IMR-90 (cell line): ENCODE measurements at regions not wholly inside any gene's neighbourhood (a gene's known extent, or its start where the extent isn't known, plus 50 kb on each side); places are given as distances from the start of the nearest gene placed in this dataset.

Source experiments
- ATAC-seq: fragments of 200-7000 bp; cut with Tn5 transposase; 2 replicates; pipeline ENCODE4 v1.9.1; 2020; ENCODE audit warnings: low read depth, mild to moderate bottlenecking, moderate library complexity
- BruUV-seq: library from RNA; stranded (reverse); fragments of 400-500 nt; replicated peaks from 2 replicates; lab custom pipeline; 2021; lab: Mats Ljungman, UMichigan
- CTCF ChIA-PET: fragments of 300-600 bp; formaldehyde crosslinking; extraction: SDS; loops from one replicate; lab custom pipeline; 2021; ENCODE audit warnings: antibody characterized with exemption; lab: Yijun Ruan, JAX
- POLR2A ChIA-PET: fragments of 300-600 bp; sonication (Branson Sonifier 250); formaldehyde crosslinking; loops from one replicate; lab custom pipeline; 2022; ENCODE audit warnings: antibody characterized with exemption; ENCODE audit not compliant: unreplicated experiment; lab: Charles Lee
- DNase-seq: peaks from one replicate; pipeline ENCODE4 v3.0.0; 2013
- H2AFZ ChIP-seq: replicated peaks from 2 replicates; pipeline ENCODE3; 2013; ENCODE audit warnings: low read length, mild to moderate bottlenecking; ENCODE audit not compliant: poor library complexity
- H2AK5ac ChIP-seq: 2 replicates; pipeline ENCODE4 v1.6.1; 2013; ENCODE audit warnings: low read depth, low read length, inconsistent platforms
- H2AK9ac ChIP-seq: replicated peaks from 2 replicates; pipeline ENCODE3; 2013; ENCODE audit warnings: mild to moderate bottlenecking, low read depth, low read length, moderate library complexity; ENCODE audit not compliant: poor library complexity
- H2BK120ac ChIP-seq: 2 replicates; pipeline ENCODE4 v1.6.1; 2013; ENCODE audit warnings: low read depth, low read length, inconsistent platforms
- H2BK15ac ChIP-seq: 3 replicates; pipeline ENCODE4 v1.6.1; 2013; ENCODE audit warnings: low read depth, low read length, inconsistent platforms
- H2BK20ac ChIP-seq: 2 replicates; pipeline ENCODE4 v1.6.1; 2013; ENCODE audit warnings: low read depth, mild to moderate bottlenecking, inconsistent platforms, low read length, moderate library complexity
- H2BK5ac ChIP-seq: 2 replicates; pipeline ENCODE4 v1.6.1; 2013; ENCODE audit warnings: mild to moderate bottlenecking, low read depth, low read length, inconsistent platforms; ENCODE audit not compliant: poor library complexity, severe bottlenecking
- H3K14ac ChIP-seq: replicated peaks from 2 replicates; pipeline ENCODE4 v1.6.1; 2013; ENCODE audit warnings: low read depth, low read length, inconsistent platforms
- H3K18ac ChIP-seq: 2 replicates; pipeline ENCODE4 v1.6.1; 2013; ENCODE audit warnings: low read depth, low read length, control low read depth
- H3K23ac ChIP-seq: 2 replicates; pipeline ENCODE4 v1.6.1; 2013; ENCODE audit warnings: low read depth, low read length, inconsistent platforms
- H3K27ac ChIP-seq: 2 replicates; pipeline ENCODE4 v1.5.1; 2013; ENCODE audit warnings: mild to moderate bottlenecking, control low read depth, low read length; ENCODE audit not compliant: insufficient read depth
- H3K27me3 ChIP-seq: 2 replicates; pipeline ENCODE4 v1.6.1; 2013; ENCODE audit warnings: low read length; ENCODE audit not compliant: control insufficient read depth, insufficient read depth
- H3K36me3 ChIP-seq: 2 replicates; pipeline ENCODE4 v1.6.1; 2013; ENCODE audit warnings: low read length, mixed read lengths; ENCODE audit not compliant: control insufficient read depth, insufficient read depth
- H3K4ac ChIP-seq: 2 replicates; pipeline ENCODE4 v1.6.1; 2013; ENCODE audit warnings: low read depth, low read length, inconsistent platforms
- H3K4me1 ChIP-seq: 2 replicates; pipeline ENCODE4 v1.6.1; 2013; ENCODE audit warnings: low read length, mixed read lengths; ENCODE audit not compliant: control insufficient read depth, insufficient read depth
- H3K4me2 ChIP-seq: 2 replicates; pipeline ENCODE4 v1.6.1; 2013; ENCODE audit warnings: low read depth, mild to moderate bottlenecking, control low read depth, low read length, moderate library complexity
- H3K4me3 ChIP-seq: 2 replicates; pipeline ENCODE4 v1.5.1; 2013; ENCODE audit warnings: low read depth, mild to moderate bottlenecking, control low read depth, low read length, moderate library complexity; ENCODE audit not compliant: insufficient read depth
- H3K56ac ChIP-seq: 2 replicates; pipeline ENCODE4 v1.6.1; 2013; ENCODE audit warnings: low read length, inconsistent platforms; ENCODE audit not compliant: insufficient read depth; ENCODE audit errors: extremely low read depth
- H3K79me1 ChIP-seq, 2 experiments: 2 replicates each; pipeline ENCODE4 v1.6.1; 2013; ENCODE audit warnings: low read length in 2 of 2, inconsistent platforms in 1 of 2, low read depth in 1 of 2
- H3K9ac ChIP-seq: 2 replicates; pipeline ENCODE4 v1.6.1; 2013; ENCODE audit warnings: low read depth, low read length, control low read depth
- H3K9me1 ChIP-seq: 2 replicates; pipeline ENCODE4 v1.6.1; 2013; ENCODE audit warnings: low read length, inconsistent platforms; ENCODE audit not compliant: insufficient read depth
- H3K9me3 ChIP-seq: 2 replicates; pipeline ENCODE4 v1.6.1; 2013; ENCODE audit warnings: low read length; ENCODE audit not compliant: control insufficient read depth, insufficient read depth
- H4K20me1 ChIP-seq: 2 replicates; pipeline ENCODE4 v1.6.1; 2013; ENCODE audit warnings: low read length, inconsistent platforms; ENCODE audit not compliant: insufficient read depth
- H4K5ac ChIP-seq: 2 replicates; pipeline ENCODE4 v1.6.1; 2013; ENCODE audit warnings: mild to moderate bottlenecking, low read depth, low read length, control low read depth
- H4K8ac ChIP-seq, 2 experiments: 2 replicates each; pipeline ENCODE4 v1.6.1; 2013; ENCODE audit warnings: low read depth in 2 of 2, low read length in 2 of 2, control low read depth in 1 of 2, inconsistent platforms in 1 of 2
- H4K91ac ChIP-seq: 2 replicates; pipeline ENCODE4 v1.6.1; 2013; ENCODE audit warnings: low read depth, low read length, inconsistent platforms; ENCODE audit not compliant: insufficient read depth
- BHLHE40 ChIP-seq: fragments of 150-350 bp; IDR thresholded peaks from 2 replicates; pipeline ENCODE4 v1.6.1; 2016; ENCODE audit warnings: mild to moderate bottlenecking, low read depth, low read length
- CEBPB ChIP-seq: IDR thresholded peaks from 2 replicates; pipeline ENCODE4 v1.6.1; 2012; ENCODE audit warnings: low read depth, low read length, improper control_type of control experiment
- CHD1 ChIP-seq: IDR thresholded peaks from 2 replicates; pipeline ENCODE4 v1.6.1; 2012; ENCODE audit warnings: low read depth, low read length, improper control_type of control experiment
- ELK1 ChIP-seq: fragments of 150-350 bp; IDR thresholded peaks from 2 replicates; pipeline ENCODE4 v1.6.1; 2016; ENCODE audit warnings: low read depth, mild to moderate bottlenecking, low read length, moderate library complexity, borderline replicate concordance
- FOS ChIP-seq: fragments of 150-350 bp; IDR thresholded peaks from 2 replicates; pipeline ENCODE4 v1.6.1; 2016; ENCODE audit warnings: low read depth, low read length
- MAFK ChIP-seq: IDR thresholded peaks from 2 replicates; pipeline ENCODE4 v1.6.1; 2012; ENCODE audit warnings: low read depth, low read length, improper control_type of control experiment
- MAZ ChIP-seq: IDR thresholded peaks from 2 replicates; pipeline ENCODE4 v1.6.1; 2012; ENCODE audit warnings: low read depth, mild to moderate bottlenecking, low read length, improper control_type of control experiment, moderate library complexity, borderline replicate concordance
- MXI1 ChIP-seq: IDR thresholded peaks from 2 replicates; pipeline ENCODE4 v1.6.1; 2012; ENCODE audit warnings: low read depth, mild to moderate bottlenecking, low read length, moderate library complexity, borderline replicate concordance
- NFE2L2 ChIP-seq: fragments of 150-350 bp; IDR thresholded peaks from 2 replicates; pipeline ENCODE4 v1.6.1; 2016; ENCODE audit warnings: low read depth, mild to moderate bottlenecking, low read length
- POLR2A ChIP-seq: IDR thresholded peaks from 2 replicates; pipeline ENCODE4 v1.6.1; 2012; ENCODE audit warnings: mild to moderate bottlenecking, low read depth, low read length
- RAD21 ChIP-seq: IDR thresholded peaks from 2 replicates; pipeline ENCODE4 v1.6.1; 2012; ENCODE audit warnings: low read length, improper control_type of control experiment
- RCOR1 ChIP-seq: IDR thresholded peaks from 2 replicates; pipeline ENCODE4 v1.6.1; 2012; ENCODE audit warnings: mild to moderate bottlenecking, low read length, improper control_type of control experiment; ENCODE audit not compliant: insufficient replicate concordance
- RFX5 ChIP-seq: IDR thresholded peaks from 2 replicates; pipeline ENCODE4 v1.8.0; 2012; ENCODE audit warnings: low read depth, mild to moderate bottlenecking, low read length, moderate library complexity
- SMC3 ChIP-seq: fragments of 150-350 bp; IDR thresholded peaks from 2 replicates; pipeline ENCODE4 v1.6.1; 2016; ENCODE audit warnings: low read depth, mild to moderate bottlenecking, antibody characterized with exemption, low read length, moderate library complexity
- WGBS, 2 experiments: methylation state at CpG; one replicate each; pipeline versions ENCODE4 v1.1.5 to v1.1.7; 2013; ENCODE audit warnings: missing lambda C conversion rate in 2 of 2; ENCODE audit not compliant: insufficient read length in 1 of 2; ENCODE audit errors: extremely low coverage in 2 of 2; 5-methylcytosine and 5-hydroxymethylcytosine counted together
- dilution Hi-C: fragments of 300-500 bp; cut with HindIII; formaldehyde crosslinking; loops from one replicate; pipeline ENCODE4 v1.14.3; 2018; ENCODE audit warnings: low sequenced_read_pairs; ENCODE audit not compliant: unreplicated experiment
- in situ Hi-C: fragments of 300-500 bp; cut with MboI; formaldehyde crosslinking; loops from 3 replicates; pipeline ENCODE4 v1.14.3; 2019; ENCODE audit warnings: low sequenced_read_pairs, inconsistent platforms, mixed read lengths
- intact Hi-C: fragments of 100-400 bp; cut with micrococcal nuclease; formaldehyde crosslinking; loops from 2 replicates; pipeline ENCODE4 v1.10.0; 2022
- TF ChIP-seq, protein P1 (sequence below): fragments of 150-350 bp; IDR thresholded peaks from 2 replicates; pipeline ENCODE4 v1.6.1; 2017; ENCODE audit warnings: mild to moderate bottlenecking, antibody characterized with exemption, low read length, low read depth
- TF ChIP-seq, protein P2 (sequence below): conservative IDR thresholded peaks from 2 replicates; pipeline ENCODE4 v1.5.1; 2012; ENCODE audit warnings: mild to moderate bottlenecking, low read depth, low read length, improper control_type of control experiment

- Histone ChIP-seq H4K8ac (no peak overlapping the region), H2BK15ac (no peak overlapping the region), H4K5ac (no peak overlapping the region), H4K20me1 (no peaks in the 10 kb centered on the region), H3K14ac (no peak overlapping the region), H3K4me2 (no peak overlapping the region; the same call in 1 of the 2 replicates), H3K9me3 (peaks cover 12% of the 10 kb centered on the region), H2AFZ (no peak overlapping the region), H3K9ac (no peak overlapping the region), H3K27ac (no peak overlapping the region), H2BK20ac (no peak overlapping the region), H3K4me1 (no peaks in the 10 kb centered on the region), H3K4me3 (no peak overlapping the region), H3K9me1 (no peaks in the 10 kb centered on the region), H4K91ac (no peak overlapping the region), H3K56ac (no peak overlapping the region), H3K4ac (no peak overlapping the region), H2AK5ac (no peak overlapping the region), H3K23ac (no peak overlapping the region), H2BK120ac (no peak overlapping the region), H2BK5ac (no peak overlapping the region), H3K79me1 (no peaks in the 10 kb centered on the region), H2AK9ac (no peak overlapping the region), H3K27me3 (no peaks in the 10 kb centered on the region), H3K18ac (no peak overlapping the region), H3K36me3 (no peaks in the 10 kb centered on the region)
- peak; percentile 13 for DNase-seq
- intact Hi-C loops, result no loop called here
- ChIA-PET CTCF (no interaction called here), POLR2A (no interaction called here)
- dilution Hi-C loops, result no loop called here
- no TSS peak for BruUV-seq
- no CpG with 5 or more reads among the region's 9 CpGs for WGBS, 2 experiments
- ATAC-seq, result no peak
- in situ Hi-C loops, result no loop called here
- TF ChIP-seq MAZ, result no peak
- TF ChIP-seq POLR2A, result no peak
- no peak for TF ChIP-seq RCOR1
- TF ChIP-seq ELK1, result no peak
- no peak for TF ChIP-seq CEBPB
- no peak for TF ChIP-seq SMC3
- TF ChIP-seq MAFK, result no peak
- TF ChIP-seq RAD21, result no peak
- TF ChIP-seq, protein P1, sequence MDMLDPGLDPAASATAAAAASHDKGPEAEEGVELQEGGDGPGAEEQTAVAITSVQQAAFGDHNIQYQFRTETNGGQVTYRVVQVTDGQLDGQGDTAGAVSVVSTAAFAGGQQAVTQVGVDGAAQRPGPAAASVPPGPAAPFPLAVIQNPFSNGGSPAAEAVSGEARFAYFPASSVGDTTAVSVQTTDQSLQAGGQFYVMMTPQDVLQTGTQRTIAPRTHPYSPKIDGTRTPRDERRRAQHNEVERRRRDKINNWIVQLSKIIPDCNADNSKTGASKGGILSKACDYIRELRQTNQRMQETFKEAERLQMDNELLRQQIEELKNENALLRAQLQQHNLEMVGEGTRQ, result no peak
- no peak for TF ChIP-seq NFE2L2
- TF ChIP-seq, protein P2, sequence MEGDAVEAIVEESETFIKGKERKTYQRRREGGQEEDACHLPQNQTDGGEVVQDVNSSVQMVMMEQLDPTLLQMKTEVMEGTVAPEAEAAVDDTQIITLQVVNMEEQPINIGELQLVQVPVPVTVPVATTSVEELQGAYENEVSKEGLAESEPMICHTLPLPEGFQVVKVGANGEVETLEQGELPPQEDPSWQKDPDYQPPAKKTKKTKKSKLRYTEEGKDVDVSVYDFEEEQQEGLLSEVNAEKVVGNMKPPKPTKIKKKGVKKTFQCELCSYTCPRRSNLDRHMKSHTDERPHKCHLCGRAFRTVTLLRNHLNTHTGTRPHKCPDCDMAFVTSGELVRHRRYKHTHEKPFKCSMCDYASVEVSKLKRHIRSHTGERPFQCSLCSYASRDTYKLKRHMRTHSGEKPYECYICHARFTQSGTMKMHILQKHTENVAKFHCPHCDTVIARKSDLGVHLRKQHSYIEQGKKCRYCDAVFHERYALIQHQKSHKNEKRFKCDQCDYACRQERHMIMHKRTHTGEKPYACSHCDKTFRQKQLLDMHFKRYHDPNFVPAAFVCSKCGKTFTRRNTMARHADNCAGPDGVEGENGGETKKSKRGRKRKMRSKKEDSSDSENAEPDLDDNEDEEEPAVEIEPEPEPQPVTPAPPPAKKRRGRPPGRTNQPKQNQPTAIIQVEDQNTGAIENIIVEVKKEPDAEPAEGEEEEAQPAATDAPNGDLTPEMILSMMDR, result no peak
- TF ChIP-seq RFX5, result no peak
- TF ChIP-seq BHLHE40, result no peak
- no peak for TF ChIP-seq FOS
- no peak for TF ChIP-seq MXI1
- no peak for TF ChIP-seq CHD1
Measured at GRCh38 chr6:170200458-170200891, 90.4 kb downstream of the DLL1 start.
